ENCODE measurements at regions not wholly inside any gene's neighbourhood (a gene's known extent, or its start where the extent isn't known, plus 50 kb on each side); places are given as distances from the start of the nearest gene placed in this dataset.

- TF ChIP-seq NFIC (IDR thresholded peaks at IDR 0.05) (no peak), REST (IDR thresholded peaks at IDR 0.05; ENCODE audit: low read depth) (no peak), MAX (IDR thresholded peaks at IDR 0.05) (no peak), TAF1 (IDR thresholded peaks at IDR 0.05; ENCODE audit: low read depth) (no peak)
These were observed 1352.7 kb upstream of the ADGRL2 start for GRCh38 chr1:80448081-80448480.
